Prostate gland (tissue), 2 donors: ENCODE measurements at regions not wholly inside any gene's neighbourhood (a gene's known extent, or its start where the extent isn't known, plus 50 kb on each side); places are given as distances from the start of the nearest gene placed in this dataset.

ENCODE experiments used
- DNase-seq: peaks from one replicate; pipeline ENCODE4 v3.0.0-alpha.2; 2019; ENCODE audit warnings: low spot score
- H3K27ac ChIP-seq, 2 donors: fragments of 200-600 bp; sonication (generic); 2 replicates each; pipeline ENCODE4 v1.5.1; 2017 to 2019
- H3K27me3 ChIP-seq: fragments of 200-600 bp; sonication (generic); replicated peaks from 2 replicates; pipeline ENCODE4 v1.5.1; 2019; ENCODE audit not compliant: insufficient read depth
- H3K36me3 ChIP-seq, 2 donors: fragments of 200-600 bp; sonication (generic); 1 replicate in 1 of 2; 2 replicates in 1 of 2; pipeline versions ENCODE4 v1.5.1 to v1.8.1; 2017 to 2019
- H3K4me1 ChIP-seq: fragments of 200-600 bp; sonication (generic); replicated peaks from 2 replicates; pipeline ENCODE4 v1.5.1; 2019
- H3K4me3 ChIP-seq, 2 donors: fragments of 200-600 bp; sonication (generic); 2 replicates each; pipeline ENCODE4 v1.5.1; 2017 to 2019
- H3K9me3 ChIP-seq: fragments of 200-600 bp; sonication (generic); 2 replicates; pipeline ENCODE4 v1.5.1; 2017
- CTCF ChIP-seq, 4 experiments: fragments of 200-600 bp in 2 of 4; fragments of 450-650 bp in 2 of 4; sonication (generic) in 2 of 4; IDR thresholded peaks; 1 replicate in 3 of 4; 2 replicates in 1 of 4; pipeline ENCODE4 v1.5.1; 2016 to 2019; ENCODE audit warnings: antibody characterized with exemption in 4 of 4, mild to moderate bottlenecking in 2 of 4, moderate library complexity in 2 of 4
- POLR2A ChIP-seq: fragments of 450-650 bp; IDR thresholded peaks from one replicate; pipeline ENCODE4 v1.6.1; 2016; ENCODE audit warnings: antibody characterized with exemption, mild to moderate bottlenecking
- POLR2AphosphoS5 ChIP-seq: sonication (generic); formaldehyde crosslinking; IDR thresholded peaks from one replicate; pipeline ENCODE4 v1.6.1; 2017; ENCODE audit warnings: antibody characterized with exemption
- WGBS: methylation state at CpG from one replicate; pipeline ENCODE4 v1.1.5; 2018; 5-methylcytosine and 5-hydroxymethylcytosine counted together
- intact Hi-C: fragments of 100-400 bp; cut with DNase I; formaldehyde crosslinking; loops from one replicate; pipeline ENCODE4 v1.14.2; 2022

- H3K4me3 ChIP-seq, result no peak overlapping the region
- intact Hi-C loops, result no loop called here
- DNase-seq, result no peak
- no peaks in the 10 kb centered on the region for H3K36me3 ChIP-seq
- no peaks in the 10 kb centered on the region for H3K27me3 ChIP-seq
- no peak overlapping the region for H3K27ac ChIP-seq
- TF ChIP-seq CTCF (IDR thresholded peaks at IDR 0.05) (no peak), POLR2AphosphoS5 (no peak), POLR2A (no peak)
- H3K4me1 ChIP-seq, result no peaks in the 10 kb centered on the region
- no peaks in the 10 kb centered on the region for H3K9me3 ChIP-seq
- WGBS, result 9% methylated on average over 1 of the region's 1 CpG
Measured at GRCh38 chr1:82455342-82455741, 654.6 kb downstream of the ADGRL2 start.

GRCh38 chr1:82454431-82454830, 653.7 kb downstream of the ADGRL2 start:
- intact Hi-C loops, result no loop called here
- Histone ChIP-seq H3K27ac (no peak overlapping the region), H3K36me3 (no peaks in the 10 kb centered on the region), H3K27me3 (no peaks in the 10 kb centered on the region), H3K4me3 (no peak overlapping the region), H3K9me3 (no peaks in the 10 kb centered on the region), H3K4me1 (no peaks in the 10 kb centered on the region)
- WGBS, result 99% methylated on average over 3 of the region's 3 CpGs
- no peak for DNase-seq
- TF ChIP-seq POLR2AphosphoS5 (no peak), CTCF (IDR thresholded peaks at IDR 0.05) (no peak)

GRCh38 chr1:82453511-82454185, 652.9 kb downstream of the ADGRL2 start:
- Histone ChIP-seq H3K27ac (no peak overlapping the region), H3K4me3 (no peak overlapping the region), H3K27me3 (no peaks in the 10 kb centered on the region), H3K9me3 (no peaks in the 10 kb centered on the region), H3K4me1 (no peaks in the 10 kb centered on the region), H3K36me3 (no peaks in the 10 kb centered on the region)
- intact Hi-C loops, result no loop called here
- TF ChIP-seq POLR2AphosphoS5 (no peak), CTCF (IDR thresholded peaks at IDR 0.05) (no peak), POLR2A (no peak)
- no peak for DNase-seq
- 93% methylated on average over 1 of the region's 1 CpG for WGBS

- H3K9me3 ChIP-seq, result no peaks in the 10 kb centered on the region
- H3K4me1 ChIP-seq, result no peaks in the 10 kb centered on the region
- no peaks in the 10 kb centered on the region for H3K27me3 ChIP-seq
- intact Hi-C loops, result no loop called here
- H3K27ac ChIP-seq, result no peak overlapping the region
- H3K36me3 ChIP-seq, result no peaks in the 10 kb centered on the region
- DNase-seq, result no peak
- TF ChIP-seq POLR2A (no peak), POLR2AphosphoS5 (no peak), CTCF (IDR thresholded peaks at IDR 0.05) (no peak)
- no peak overlapping the region for H3K4me3 ChIP-seq
Measured at GRCh38 chr1:82452096-82452495, 651.4 kb downstream of the ADGRL2 start.

GRCh38 chr1:82451191-82451590, 650.5 kb downstream of the ADGRL2 start:
- 57% methylated on average over 2 of the region's 2 CpGs for WGBS
- intact Hi-C loops, result no loop called here
- Histone ChIP-seq H3K4me3 (no peak overlapping the region), H3K9me3 (no peaks in the 10 kb centered on the region), H3K36me3 (no peaks in the 10 kb centered on the region), H3K27me3 (no peaks in the 10 kb centered on the region), H3K4me1 (no peaks in the 10 kb centered on the region), H3K27ac (no peak overlapping the region)
- no peak for DNase-seq
- TF ChIP-seq POLR2AphosphoS5 (no peak), POLR2A (no peak), CTCF (IDR thresholded peaks at IDR 0.05) (no peak)
